HG03175 (cell line): ENCODE measurements at regions not wholly inside any gene's neighbourhood (a gene's known extent, or its start where the extent isn't known, plus 50 kb on each side); places are given as distances from the start of the nearest gene placed in this dataset.
"Not testable (repeated sequence)": the region's sequence is repeated elsewhere in the genome, so short reads cannot be mapped to it uniquely, and the experiment has no call there.

Source experiments
- ATAC-seq: cut with Tn5 transposase; IDR thresholded peaks from one replicate; pipeline ENCODE4 v1.9.1; 2021; ENCODE audit warnings: mild to moderate bottlenecking, moderate library complexity; ENCODE audit not compliant: unreplicated experiment

- no peak for ATAC-seq
Measured at GRCh38 chr15:70602834-70603560, 160.4 kb downstream of the UACA start.

GRCh38 chr15:70602281-70602680 is 161.1 kb downstream of the UACA start:
- no peak for ATAC-seq

- no peak for ATAC-seq
Measured at GRCh38 chr15:70597945-70598344, 165.4 kb downstream of the UACA start.

DNA sequence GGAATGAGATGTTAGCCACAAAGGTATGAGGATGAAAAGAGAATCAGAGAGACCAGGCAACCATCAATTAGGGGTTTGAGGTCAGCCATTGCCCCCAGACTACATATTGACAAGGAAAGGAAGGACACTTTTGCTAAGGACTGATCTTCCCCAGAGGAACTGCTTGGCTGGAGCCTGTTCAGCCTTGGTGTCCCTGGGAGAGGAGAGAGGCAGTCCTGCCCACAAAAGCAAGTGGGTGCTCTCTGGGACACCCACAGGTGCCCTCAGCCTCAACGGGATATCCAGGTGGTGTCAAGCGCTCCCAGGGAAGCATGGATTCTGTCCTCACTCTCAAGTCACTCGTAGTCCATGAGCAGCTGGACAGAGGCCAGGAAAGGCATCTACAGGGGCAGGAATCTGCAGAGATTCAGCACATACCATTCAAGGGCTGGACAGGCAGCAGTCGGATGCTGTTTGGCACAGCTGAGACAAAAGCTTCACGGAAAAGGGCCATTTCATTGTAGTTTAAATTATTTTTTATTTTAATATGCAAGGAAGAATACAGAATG is 166.2 kb downstream of the UACA start:
- no peak for ATAC-seq

DNA sequence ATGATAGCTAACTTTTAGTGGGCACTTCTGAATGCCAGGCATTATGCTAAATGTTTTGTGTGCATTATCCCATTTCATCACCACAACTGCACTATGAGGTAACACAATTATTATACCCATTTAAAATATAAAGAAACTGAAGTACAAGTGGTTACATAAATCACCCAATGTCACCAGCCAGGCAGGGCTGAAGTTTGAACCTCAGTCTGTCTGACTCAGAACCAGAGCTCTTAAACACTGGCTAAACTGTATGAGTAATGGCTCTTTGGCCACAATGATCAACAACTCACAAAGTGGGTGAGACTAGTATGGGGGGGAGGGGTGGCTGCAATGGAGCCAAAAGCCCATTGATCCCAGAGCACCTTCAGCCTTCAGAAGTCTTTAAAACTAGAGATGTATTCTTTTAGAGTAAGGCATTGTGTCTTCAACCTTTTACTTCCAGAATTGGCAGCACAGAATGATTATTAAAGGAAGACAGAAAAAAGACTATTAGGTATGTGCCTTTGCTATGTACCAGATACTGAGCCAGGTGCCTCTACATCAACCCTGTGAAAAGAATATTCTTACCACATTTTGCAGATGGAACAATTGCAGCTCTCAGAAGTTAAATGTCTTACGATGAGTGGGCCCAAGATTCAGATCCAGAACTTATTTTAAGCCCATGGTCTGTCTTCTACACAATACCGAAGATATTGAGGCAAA is 166.9 kb downstream of the UACA start:
- no peak for ATAC-seq

DNA sequence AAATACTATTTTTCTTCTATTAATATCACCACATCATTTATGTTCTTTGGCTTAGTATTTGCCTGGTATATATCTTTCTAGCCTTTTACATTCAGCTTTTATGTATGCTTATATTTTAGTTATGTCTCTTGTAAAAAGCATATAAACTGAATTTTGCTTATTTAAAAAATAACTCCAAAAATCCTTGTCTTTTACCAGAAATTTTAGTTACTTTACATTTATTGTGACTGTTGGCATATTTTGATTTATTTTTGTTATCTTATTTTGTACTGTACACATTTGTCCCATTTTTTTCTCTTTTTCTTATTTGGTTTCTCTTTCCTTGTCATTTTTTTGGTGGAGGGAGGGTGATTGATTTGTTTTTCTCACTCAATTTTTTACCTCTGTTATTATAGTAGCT is 169.6 kb downstream of the UACA start:
- no peak for ATAC-seq

DNA sequence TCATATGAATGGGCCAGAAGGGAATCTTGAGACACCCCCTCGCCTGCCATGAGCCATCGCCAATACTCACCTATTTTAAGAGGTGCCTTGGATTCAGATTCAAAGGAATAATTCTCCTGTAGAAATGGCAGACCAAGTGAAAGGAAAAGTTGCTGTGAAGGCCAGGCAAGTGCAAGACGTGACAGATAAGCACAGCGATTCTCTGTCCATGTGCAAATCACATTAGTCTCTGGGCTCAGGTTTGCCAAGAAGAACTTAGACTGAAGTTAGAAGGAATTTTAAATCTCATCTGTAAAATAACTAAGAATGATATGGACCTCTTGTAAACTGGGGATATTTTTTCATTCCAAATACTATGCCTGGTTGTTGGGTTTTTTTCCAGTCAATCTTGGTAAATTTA is 173.6 kb downstream of the UACA start:
- ATAC-seq, result no peak

- ATAC-seq, result no peak
Measured at GRCh38 chr15:70589221-70589620, 174.1 kb downstream of the UACA start.

GRCh38 chr15:70588613-70589012 is 174.7 kb downstream of the UACA start:
- ATAC-seq, result no peak

- no peak for ATAC-seq
Measured at GRCh38 chr15:70587896-70588567, 175.3 kb downstream of the UACA start.

DNA sequence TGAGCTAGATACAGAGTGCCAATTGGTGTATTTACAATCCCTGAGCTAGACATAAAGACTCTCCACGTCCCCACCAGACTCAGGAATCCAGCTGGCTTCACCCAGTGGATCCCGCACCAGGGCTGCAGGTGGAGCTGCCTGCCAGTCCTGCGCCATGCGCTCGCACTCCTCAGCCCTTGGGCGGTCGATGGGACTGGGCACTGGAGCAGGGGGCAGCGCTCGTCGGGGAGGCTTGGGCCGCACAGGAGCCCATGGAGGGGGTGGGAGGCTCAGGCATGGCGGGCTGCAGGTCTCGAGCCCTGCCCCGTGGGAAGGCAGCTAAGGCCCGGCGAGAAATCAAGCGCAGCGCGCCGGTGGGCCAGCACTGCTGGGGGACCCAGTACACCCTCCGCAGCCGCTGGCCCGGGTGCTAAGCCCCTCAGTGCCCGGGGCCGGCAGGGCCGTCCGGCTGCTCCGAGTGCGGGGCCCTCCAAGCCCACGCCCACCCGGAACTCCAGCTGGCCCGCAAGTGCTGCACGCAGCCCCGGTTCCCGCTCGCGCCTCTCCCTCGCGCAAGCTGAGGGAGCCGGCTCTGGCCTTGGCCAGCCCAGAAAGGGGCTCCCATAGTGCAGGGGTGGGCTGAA is 176.2 kb downstream of the UACA start:
- not testable (repeated sequence) for ATAC-seq

DNA sequence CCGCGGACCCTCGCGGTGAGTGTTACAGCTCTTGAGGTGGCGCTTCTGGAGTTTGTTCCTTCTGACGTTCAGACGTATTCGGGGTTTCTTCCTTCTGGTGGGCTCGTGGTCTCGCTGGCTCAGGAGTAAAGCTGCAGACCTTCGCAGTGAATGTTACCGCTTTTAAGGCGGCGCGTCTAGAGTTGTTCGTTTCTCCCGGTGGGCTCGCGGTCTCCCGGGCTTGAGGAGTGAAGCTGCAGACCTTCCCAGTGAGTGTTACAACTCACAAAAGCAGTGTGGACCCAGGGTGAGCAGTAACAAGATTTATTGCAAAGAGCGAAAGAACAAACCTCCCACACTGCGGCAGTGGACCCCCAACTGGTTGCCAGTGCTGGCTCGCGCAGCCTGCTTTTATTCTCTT is 177.1 kb downstream of the UACA start:
- no peak for ATAC-seq

GRCh38 chr15:70585707-70586034 is 177.7 kb downstream of the UACA start:
- ATAC-seq, result no peak

- ATAC-seq, result no peak
Measured at GRCh38 chr15:70584838-70585706, 178.3 kb downstream of the UACA start.

DNA sequence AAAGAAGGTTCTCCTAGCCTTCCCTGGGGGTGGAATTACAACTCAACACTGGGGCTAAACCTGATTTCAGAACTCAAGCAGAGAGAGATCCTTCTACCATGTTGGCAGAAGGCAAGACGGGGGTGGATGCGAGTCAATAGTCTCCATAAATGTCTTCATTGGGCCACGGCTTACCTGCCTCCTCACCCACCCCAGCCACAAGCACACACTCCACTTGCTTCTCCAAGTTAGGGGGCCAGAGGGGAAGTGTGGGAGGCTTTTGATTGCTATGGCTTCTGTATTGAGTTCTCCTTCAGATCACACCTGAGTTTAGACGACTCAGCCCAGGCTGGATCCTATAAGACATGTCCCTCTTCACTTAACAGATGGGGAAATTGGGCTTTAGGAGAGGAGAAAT is 178.9 kb downstream of the UACA start:
- ATAC-seq, result no peak

DNA sequence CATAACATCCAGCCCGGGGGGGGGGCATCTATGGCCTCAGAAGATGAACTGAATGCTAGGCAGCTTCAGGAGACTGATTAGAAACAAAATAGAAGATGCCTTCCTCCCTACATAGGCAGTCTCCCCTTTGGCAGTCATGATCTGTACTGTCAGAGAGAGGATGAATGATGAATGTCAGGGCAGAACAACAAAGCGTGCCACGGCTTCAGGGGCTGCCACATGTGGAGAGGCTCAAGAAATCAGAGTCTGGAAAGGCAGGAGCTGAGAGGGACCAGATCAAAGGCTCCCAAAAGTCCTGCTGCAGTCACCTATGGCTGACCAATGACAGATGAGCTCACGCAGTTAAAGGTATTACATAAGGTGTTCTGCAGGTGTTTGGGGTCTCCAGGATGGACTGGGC is 180.4 kb downstream of the UACA start:
- no peak for ATAC-seq

GRCh38 chr15:70582143-70582945 is 181.0 kb downstream of the UACA start:
- no peak for ATAC-seq

GRCh38 chr15:70580958-70581357 is 182.4 kb downstream of the UACA start:
- no peak for ATAC-seq

GRCh38 chr15:70580286-70580685 is 183.1 kb downstream of the UACA start:
- no peak for ATAC-seq

GRCh38 chr15:70579766-70580165 is 183.6 kb downstream of the UACA start:
- no peak for ATAC-seq
